ENCODE measurements at regions not wholly inside any gene's neighbourhood (a gene's known extent, or its start where the extent isn't known, plus 50 kb on each side); places are given as distances from the start of the nearest gene placed in this dataset.

DNA sequence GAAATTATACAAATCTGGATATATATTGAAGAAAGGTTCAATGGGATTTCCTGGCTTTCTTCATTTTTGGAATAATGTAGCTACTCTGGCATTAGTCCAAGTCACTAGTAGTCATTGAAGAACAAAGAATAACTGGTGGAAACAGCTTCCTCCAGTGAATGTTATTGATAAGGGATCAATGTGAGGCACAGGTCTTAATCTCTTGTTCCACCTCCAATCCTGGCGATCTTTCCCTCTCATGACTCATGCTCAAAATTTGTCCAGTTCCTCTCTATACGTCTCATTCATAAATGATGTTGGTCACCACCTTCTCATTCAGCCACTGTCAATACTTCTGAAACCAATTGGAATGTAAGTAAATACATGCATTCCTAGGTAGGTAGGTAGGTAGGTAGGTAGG lies 185.0 kb upstream of the BMP2 start:
- TF ChIP-seq FOXP2 (optimal IDR thresholded peaks at IDR 0.05; ENCODE audit: borderline replicate concordance, extremely low read depth, extremely low read length, insufficient read depth) (no peak), SIN3A (IDR thresholded peaks at IDR 0.05; ENCODE audit: borderline replicate concordance, insufficient read depth, low read length) (no peak), TAF1 (IDR thresholded peaks at IDR 0.05; ENCODE audit: borderline replicate concordance, insufficient read depth, low read length) (no peak), POLR2AphosphoS5 (IDR thresholded peaks at IDR 0.05; ENCODE audit: low read depth, low read length) (no peak)
- TF ChIP-seq, protein P1, sequence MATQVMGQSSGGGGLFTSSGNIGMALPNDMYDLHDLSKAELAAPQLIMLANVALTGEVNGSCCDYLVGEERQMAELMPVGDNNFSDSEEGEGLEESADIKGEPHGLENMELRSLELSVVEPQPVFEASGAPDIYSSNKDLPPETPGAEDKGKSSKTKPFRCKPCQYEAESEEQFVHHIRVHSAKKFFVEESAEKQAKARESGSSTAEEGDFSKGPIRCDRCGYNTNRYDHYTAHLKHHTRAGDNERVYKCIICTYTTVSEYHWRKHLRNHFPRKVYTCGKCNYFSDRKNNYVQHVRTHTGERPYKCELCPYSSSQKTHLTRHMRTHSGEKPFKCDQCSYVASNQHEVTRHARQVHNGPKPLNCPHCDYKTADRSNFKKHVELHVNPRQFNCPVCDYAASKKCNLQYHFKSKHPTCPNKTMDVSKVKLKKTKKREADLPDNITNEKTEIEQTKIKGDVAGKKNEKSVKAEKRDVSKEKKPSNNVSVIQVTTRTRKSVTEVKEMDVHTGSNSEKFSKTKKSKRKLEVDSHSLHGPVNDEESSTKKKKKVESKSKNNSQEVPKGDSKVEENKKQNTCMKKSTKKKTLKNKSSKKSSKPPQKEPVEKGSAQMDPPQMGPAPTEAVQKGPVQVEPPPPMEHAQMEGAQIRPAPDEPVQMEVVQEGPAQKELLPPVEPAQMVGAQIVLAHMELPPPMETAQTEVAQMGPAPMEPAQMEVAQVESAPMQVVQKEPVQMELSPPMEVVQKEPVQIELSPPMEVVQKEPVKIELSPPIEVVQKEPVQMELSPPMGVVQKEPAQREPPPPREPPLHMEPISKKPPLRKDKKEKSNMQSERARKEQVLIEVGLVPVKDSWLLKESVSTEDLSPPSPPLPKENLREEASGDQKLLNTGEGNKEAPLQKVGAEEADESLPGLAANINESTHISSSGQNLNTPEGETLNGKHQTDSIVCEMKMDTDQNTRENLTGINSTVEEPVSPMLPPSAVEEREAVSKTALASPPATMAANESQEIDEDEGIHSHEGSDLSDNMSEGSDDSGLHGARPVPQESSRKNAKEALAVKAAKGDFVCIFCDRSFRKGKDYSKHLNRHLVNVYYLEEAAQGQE (IDR thresholded peaks at IDR 0.05; ENCODE audit: insufficient read depth in 1 of 2, low read depth in 2 of 2, low read length in 2 of 2) = no peak

DNA sequence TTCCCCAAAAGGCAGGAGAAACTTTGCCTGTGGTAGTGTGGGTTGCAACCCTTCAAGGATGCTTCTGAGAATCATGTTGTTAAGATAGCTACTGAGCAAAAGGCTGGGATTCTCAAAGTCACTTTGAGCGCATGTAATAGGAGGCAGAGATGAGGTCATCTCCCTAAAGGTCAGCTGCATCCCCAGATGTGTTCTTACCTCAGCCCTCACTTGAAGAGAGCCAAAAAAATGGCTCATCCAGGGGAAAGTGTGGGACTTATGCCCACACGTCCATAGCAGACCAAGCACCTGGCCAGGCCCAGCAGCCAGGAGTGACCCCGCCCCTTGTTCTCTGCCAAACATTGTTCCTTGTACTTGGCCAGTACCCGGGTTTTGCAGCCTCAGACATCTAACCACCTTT lies 187.0 kb upstream of the BMP2 start:
- no peak for TF ChIP-seq SIN3A (IDR thresholded peaks at IDR 0.05; ENCODE audit: borderline replicate concordance, insufficient read depth, low read length)
- no peak for TF ChIP-seq FOXP2 (optimal IDR thresholded peaks at IDR 0.05; ENCODE audit: borderline replicate concordance, extremely low read depth, extremely low read length, insufficient read depth)
- TF ChIP-seq POLR2AphosphoS5 (IDR thresholded peaks at IDR 0.05; ENCODE audit: low read depth, low read length) = no peak
- TF ChIP-seq, protein P1 (IDR thresholded peaks at IDR 0.05; ENCODE audit: insufficient read depth in 1 of 2, low read depth in 2 of 2, low read length in 2 of 2) = no peak
- no peak for TF ChIP-seq TAF1 (IDR thresholded peaks at IDR 0.05; ENCODE audit: borderline replicate concordance, insufficient read depth, low read length)

DNA sequence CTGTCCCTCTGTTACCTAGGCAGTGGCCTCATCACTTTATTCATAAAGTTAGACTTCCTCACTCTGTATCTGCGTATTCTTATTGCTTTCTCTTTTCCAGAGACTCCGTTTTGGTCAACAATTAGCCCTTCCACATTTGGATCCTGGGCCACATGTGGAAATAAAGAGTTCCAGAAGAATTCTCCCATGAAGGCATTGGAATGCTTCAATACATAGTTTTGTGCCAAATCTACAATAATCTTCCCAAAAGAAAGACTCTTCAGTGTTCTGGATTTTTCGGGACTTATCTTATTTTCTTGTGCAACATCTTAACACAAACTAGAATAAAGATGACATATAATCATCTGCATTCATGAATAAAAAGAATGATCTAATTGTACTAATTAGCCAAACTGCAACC lies 187.7 kb upstream of the BMP2 start:
- TF ChIP-seq TAF1 (IDR thresholded peaks at IDR 0.05; ENCODE audit: borderline replicate concordance, insufficient read depth, low read length) (no peak), SIN3A (IDR thresholded peaks at IDR 0.05; ENCODE audit: borderline replicate concordance, insufficient read depth, low read length) (no peak)
- TF ChIP-seq, protein P1 (IDR thresholded peaks at IDR 0.05; ENCODE audit: insufficient read depth in 1 of 2, low read depth in 2 of 2, low read length in 2 of 2) = no peak

DNA sequence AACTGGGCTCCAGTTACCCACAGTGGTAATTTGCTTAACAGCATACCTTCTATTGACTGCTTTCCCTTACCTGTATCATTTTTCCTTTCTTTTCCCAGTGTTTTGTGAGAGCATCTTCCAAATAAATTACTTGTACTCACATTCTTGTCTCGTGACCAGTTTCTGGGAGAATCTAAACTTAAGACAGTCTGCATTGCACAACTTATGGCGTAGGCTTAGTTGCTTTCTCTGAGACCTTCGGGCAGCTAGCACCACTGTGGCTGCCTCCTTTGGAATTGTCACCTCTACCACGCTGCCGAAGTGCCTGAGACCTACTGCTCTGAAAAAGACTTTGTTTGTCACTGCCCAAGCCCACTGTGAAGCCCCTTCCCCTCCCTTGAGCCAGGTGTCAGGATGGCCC lies 188.1 kb upstream of the BMP2 start:
- TF ChIP-seq, protein P1 (IDR thresholded peaks at IDR 0.05; ENCODE audit: insufficient read depth in 1 of 2, low read depth in 2 of 2, low read length in 2 of 2) = no peak
- no peak for TF ChIP-seq POLR2AphosphoS5 (IDR thresholded peaks at IDR 0.05; ENCODE audit: low read depth, low read length)
- no peak for TF ChIP-seq FOXP2 (optimal IDR thresholded peaks at IDR 0.05; ENCODE audit: borderline replicate concordance, extremely low read depth, extremely low read length, insufficient read depth)
- no peak for TF ChIP-seq SIN3A (IDR thresholded peaks at IDR 0.05; ENCODE audit: borderline replicate concordance, insufficient read depth, low read length)
- TF ChIP-seq TAF1 (IDR thresholded peaks at IDR 0.05; ENCODE audit: borderline replicate concordance, insufficient read depth, low read length) = no peak

DNA sequence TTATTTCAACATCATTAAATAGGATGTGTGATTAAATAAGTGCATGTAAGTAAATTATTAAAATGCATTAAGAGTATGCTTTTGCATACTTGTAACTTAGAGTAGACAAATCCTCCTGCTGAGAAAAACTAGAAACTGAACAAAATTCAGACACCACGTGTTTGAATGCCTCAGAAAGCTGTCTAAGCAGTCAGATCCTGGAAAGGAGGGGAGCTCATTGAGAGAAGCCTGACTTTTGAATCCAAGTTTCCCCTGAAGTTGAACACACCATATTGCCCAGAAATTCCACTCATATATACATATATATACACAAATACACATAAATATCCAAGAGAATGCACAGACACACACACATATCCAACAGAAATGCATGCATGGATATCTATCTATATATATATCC lies 190.0 kb upstream of the BMP2 start:
- no peak for TF ChIP-seq POLR2AphosphoS5 (IDR thresholded peaks at IDR 0.05; ENCODE audit: low read depth, low read length)
- TF ChIP-seq TAF1 (IDR thresholded peaks at IDR 0.05; ENCODE audit: borderline replicate concordance, insufficient read depth, low read length) = no peak
- TF ChIP-seq SIN3A (IDR thresholded peaks at IDR 0.05; ENCODE audit: borderline replicate concordance, insufficient read depth, low read length) = no peak
- TF ChIP-seq, protein P1 (IDR thresholded peaks at IDR 0.05; ENCODE audit: insufficient read depth in 1 of 2, low read depth in 2 of 2, low read length in 2 of 2) = no peak
- TF ChIP-seq FOXP2 (optimal IDR thresholded peaks at IDR 0.05; ENCODE audit: borderline replicate concordance, extremely low read depth, extremely low read length, insufficient read depth) = no peak

Measured in PFSK-1 (cell line).